GM19467 (cell line): ENCODE measurements at regions not wholly inside any gene's neighbourhood (a gene's known extent, or its start where the extent isn't known, plus 50 kb on each side); places are given as distances from the start of the nearest gene placed in this dataset.

Experiments
- ATAC-seq: cut with Tn5 transposase; IDR thresholded peaks from one replicate; pipeline ENCODE4 v1.9.1; 2021; ENCODE audit warnings: mild to moderate bottlenecking, moderate library complexity; ENCODE audit not compliant: unreplicated experiment

- ATAC-seq = no peak
Measured at GRCh38 chr3:8451696-8452095, 49.9 kb upstream of the LMCD1 start.
